ENCODE measurements at regions not wholly inside any gene's neighbourhood (a gene's known extent, or its start where the extent isn't known, plus 50 kb on each side); places are given as distances from the start of the nearest gene placed in this dataset.

- TF ChIP-seq CREB5 (CRISPR knock-in tag; IDR thresholded peaks at IDR 0.05; ENCODE audit: low read depth) = no peak
- no peak for TF ChIP-seq ARNTL (CRISPR knock-in tag; IDR thresholded peaks at IDR 0.05; ENCODE audit: borderline replicate concordance, low read depth)
- no peak for TF ChIP-seq PPARA (CRISPR knock-in tag; IDR thresholded peaks at IDR 0.05; ENCODE audit: borderline replicate concordance)
- TF ChIP-seq ZNF8 (CRISPR knock-in tag; IDR thresholded peaks at IDR 0.05) = no peak
- no peak for TF ChIP-seq ZFP30 (CRISPR knock-in tag; IDR thresholded peaks at IDR 0.05)
- TF ChIP-seq GLIS3 (CRISPR knock-in tag; IDR thresholded peaks at IDR 0.05) = no peak
- no peak for TF ChIP-seq ZNF70 (CRISPR knock-in tag; IDR thresholded peaks at IDR 0.05)
- TF ChIP-seq CSRNP3 (CRISPR knock-in tag; IDR thresholded peaks at IDR 0.05) = no peak
- no peak for TF ChIP-seq PATZ1 (CRISPR knock-in tag; IDR thresholded peaks at IDR 0.05; ENCODE audit: borderline replicate concordance)
- TF ChIP-seq RARB (CRISPR knock-in tag; IDR thresholded peaks at IDR 0.05) = no peak
- no peak for TF ChIP-seq CSDC2 (CRISPR knock-in tag; IDR thresholded peaks at IDR 0.05)
- no peak for TF ChIP-seq ZC3H10 (CRISPR knock-in tag; IDR thresholded peaks at IDR 0.05)
- TF ChIP-seq SNAI2 (CRISPR knock-in tag; IDR thresholded peaks at IDR 0.05) = no peak
These were observed 509.7 kb upstream of the MYT1L start for GRCh38 chr2:2840681-2841300.

Measured in SK-N-SH treated with all-trans-retinoic acid at 6 μM for 48 hours (cell line).